ENCODE measurements at regions not wholly inside any gene's neighbourhood (a gene's known extent, or its start where the extent isn't known, plus 50 kb on each side); places are given as distances from the start of the nearest gene placed in this dataset.

- no peak for DNase-seq
Observed at GRCh38 chr5:174664180-174664850, 60.1 kb upstream of the MSX2 start.

GRCh38 chr5:174665347-174665746, 59.0 kb upstream of the MSX2 start:
- no peak for DNase-seq

- no peak for DNase-seq
Observed at GRCh38 chr5:174667526-174667925, 56.9 kb upstream of the MSX2 start.

GRCh38 chr5:174668349-174668748, 56.0 kb upstream of the MSX2 start:
- DNase-seq: no peak
